HG02798 (cell line): ENCODE measurements at regions not wholly inside any gene's neighbourhood (a gene's known extent, or its start where the extent isn't known, plus 50 kb on each side); places are given as distances from the start of the nearest gene placed in this dataset.
A peak's percentile ranks its signal among the peaks of the same experiment; 100 is the strongest.
"Not testable (repeated sequence)": the region's sequence is repeated elsewhere in the genome, so short reads cannot be mapped to it uniquely, and the experiment has no call there.

ENCODE experiments used
- ATAC-seq: cut with Tn5 transposase; IDR thresholded peaks from one replicate; pipeline ENCODE4 v1.9.1; 2021; ENCODE audit warnings: mild to moderate bottlenecking; ENCODE audit not compliant: unreplicated experiment, poor library complexity

DNA sequence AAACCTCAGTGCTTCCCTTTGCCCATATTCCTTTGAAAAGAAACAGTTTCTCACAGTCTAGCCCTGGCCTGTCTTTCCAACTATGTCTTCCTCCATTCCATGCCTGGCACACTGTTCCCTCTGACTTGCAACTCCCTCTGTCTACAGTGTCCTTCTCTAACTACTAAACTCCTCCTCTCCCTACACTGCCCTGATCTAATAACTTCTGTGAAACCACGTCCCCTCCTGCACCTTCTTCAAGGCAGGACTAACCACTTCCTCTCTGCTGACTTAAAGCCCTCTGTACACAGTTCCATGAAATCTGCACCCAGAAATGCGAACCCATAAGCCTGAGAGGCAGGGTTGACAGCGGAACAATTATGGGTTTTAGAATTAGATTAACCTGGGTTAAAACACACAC lies 62.2 kb upstream of the ATP1B1 start:
- ATAC-seq: peak; percentile 85

DNA sequence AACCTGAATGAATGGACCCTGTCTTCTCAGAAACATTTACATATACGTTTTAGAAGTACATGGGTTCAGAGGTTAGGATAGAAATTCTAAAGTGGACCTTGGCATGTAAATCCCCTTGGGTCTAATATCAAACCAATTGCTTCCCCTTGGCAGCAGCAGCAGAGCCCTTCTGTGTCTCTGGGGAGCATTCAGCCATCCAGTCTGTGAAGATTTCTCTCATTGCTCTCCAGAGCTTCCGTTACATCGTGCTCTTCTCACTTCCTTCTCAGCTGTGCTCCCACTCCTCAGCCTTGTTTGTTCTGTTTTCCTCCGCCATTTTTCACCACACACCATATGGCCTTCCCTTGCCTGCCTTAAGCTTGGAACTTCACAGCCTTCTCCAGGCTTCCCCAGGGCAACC lies 61.5 kb upstream of the ATP1B1 start:
- ATAC-seq: peak; percentile 38

DNA sequence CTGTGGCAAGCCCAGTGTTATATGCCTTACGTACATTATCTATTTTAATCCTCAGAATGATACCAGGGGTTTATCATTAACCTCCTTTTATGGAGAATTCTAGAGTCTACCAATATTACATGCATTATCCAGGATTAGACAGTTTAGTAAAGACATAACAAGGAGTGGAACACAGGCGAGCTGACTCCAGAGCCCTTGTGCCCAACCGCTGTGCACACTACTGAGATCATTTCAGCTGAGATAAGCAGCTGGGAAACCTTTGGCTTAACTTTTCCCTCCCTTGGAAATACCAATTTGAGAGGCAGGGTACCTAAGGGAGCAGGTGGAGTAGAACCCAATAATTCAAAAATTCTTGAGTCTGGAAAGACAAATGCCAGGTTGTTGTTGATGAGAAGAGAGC lies 59.8 kb upstream of the ATP1B1 start:
- ATAC-seq: no peak

DNA sequence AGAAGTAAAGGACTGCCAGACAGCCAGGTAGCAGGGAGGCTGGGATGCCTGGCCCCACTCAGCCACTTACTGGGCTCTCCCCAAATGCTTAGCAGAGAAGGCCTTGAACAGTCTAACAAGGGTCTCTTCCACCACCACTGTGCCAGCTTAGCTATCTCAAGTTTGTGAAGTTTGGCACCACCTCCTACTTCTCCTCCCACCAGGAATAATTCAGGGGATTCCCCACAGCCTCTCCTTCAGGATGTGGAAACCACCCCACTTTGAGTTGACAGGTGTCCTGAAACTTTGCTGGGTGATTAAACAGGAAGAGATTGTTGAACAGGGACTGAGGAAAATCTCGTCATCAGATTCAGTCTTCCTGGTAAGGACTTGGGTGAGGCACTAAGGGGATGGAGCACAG lies 59.4 kb upstream of the ATP1B1 start:
- no peak for ATAC-seq

DNA sequence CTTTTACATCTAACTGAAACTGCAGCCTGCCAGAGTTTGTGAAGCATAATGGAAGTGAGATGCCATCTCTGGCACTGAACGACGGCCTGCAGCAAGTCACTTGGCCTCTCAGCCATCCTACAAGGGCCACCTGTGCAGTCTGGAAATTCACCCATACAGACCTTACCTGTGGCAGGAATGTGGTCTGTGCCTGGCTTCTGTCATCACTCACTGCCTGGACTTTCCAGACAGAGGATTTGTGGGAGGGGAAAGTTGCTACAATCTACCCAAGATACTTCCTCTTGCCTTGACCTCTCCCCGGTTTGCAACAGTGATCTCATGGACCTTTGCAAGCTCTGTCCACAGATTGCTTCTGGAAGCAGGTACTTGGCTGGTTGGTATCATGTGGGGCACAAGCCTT lies 58.4 kb upstream of the ATP1B1 start:
- no peak for ATAC-seq

DNA sequence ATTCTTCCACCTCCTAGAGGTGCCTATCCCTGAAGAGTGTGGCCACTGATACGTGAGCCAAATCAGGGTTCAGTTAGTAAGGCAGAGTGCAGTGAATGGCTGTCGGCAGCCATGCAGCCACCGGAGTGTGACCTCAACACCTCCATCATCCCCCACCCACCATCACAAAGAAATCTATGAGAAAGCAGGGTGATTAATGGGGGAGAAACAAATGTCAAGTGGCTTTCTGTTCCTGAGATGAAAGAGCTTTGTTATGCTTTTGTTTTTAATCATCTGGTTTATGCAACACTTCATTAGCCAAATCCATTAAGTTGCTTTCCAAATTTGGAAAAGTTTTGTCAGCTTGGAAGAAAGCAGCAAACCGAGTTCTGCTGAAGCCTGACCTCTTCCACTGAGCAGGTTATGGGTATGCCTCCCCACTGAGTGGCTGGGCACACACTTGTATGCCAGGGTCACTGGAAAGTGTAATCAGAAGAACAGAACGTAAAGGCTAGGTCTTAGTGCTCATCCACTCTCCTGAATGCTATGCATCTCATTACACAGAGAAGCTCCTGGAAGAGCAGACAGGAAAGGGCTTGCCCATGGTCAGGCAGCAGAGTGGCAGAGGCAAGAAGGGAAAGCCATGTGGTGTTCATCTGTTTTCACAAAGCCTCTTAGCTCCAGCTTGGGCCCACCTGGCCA lies 57.1 kb upstream of the ATP1B1 start:
- no peak for ATAC-seq

DNA sequence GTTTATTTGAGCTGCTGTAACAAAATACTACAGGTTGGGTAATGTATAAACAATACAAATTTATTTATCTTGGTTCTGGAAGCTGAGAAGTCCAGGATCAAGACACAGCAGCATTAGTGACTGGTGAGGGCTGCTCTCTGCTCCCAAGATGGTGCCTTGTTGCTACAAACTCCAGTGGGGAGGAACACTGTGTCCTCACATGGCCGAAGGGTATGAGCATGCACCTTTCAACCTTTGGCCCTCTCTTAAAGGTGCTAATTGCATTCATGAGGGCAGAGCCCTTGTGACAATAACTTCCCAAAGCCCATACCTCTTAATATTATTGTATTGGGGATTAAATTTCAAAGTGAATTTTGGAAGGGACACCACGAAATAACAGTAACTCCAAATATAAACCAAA lies 55.3 kb upstream of the ATP1B1 start:
- ATAC-seq: no peak

DNA sequence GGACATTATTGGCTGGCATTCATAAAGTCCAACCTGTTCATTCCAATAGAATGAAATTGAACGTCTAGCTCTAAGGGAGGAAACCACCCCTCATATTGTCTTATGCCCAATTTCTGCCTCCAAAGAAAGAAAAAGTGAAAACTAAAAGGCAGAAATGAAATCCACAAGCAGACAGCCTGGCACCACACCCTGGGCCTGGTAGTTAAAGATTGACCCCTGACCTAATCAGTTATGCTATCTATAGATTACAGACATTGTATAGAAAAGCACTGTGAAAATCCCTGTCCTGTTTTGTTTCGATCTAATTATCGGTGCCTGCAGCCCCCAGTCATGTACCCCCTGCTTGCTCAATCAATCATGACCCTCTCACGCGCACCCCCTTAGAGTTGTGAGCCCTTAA lies 54.3 kb upstream of the ATP1B1 start:
- not testable (repeated sequence) for ATAC-seq

DNA sequence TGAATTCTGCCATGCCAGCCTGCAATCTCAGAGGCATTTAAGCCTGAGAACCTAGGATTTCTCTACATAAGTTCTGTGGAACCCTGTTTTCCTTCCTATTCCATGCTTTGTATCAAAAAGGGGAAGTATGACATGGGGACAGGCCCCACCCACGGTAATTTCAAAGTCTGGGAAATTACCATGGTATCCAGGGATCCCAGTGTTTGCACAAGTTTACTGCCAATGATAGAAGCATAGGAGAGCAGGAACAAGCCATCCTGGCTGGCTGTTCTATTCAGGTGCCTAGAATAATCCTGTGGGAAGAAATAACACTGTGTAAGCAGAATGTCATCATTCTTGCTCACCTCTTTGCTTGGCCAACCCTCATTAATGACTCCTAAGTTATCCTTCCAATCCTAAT lies 53.8 kb upstream of the ATP1B1 start:
- ATAC-seq: no peak

DNA sequence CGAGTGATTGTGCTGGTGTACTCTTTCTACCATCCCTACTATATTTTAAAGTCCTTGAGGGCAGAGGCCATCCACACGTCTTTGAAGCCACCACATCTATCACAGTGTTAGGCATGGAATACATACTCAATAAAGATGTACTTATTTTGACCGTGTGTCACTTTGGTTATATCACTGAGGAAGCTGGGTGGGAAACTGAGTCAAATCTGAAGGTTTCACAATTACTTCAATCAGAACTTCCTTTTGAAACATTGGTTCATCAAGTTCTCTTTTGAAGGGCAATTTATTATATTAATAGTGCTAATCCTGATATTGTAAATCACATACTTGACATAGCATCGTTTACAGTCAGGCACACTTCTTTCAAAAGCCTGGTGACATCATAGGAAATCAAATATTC lies 53.3 kb upstream of the ATP1B1 start:
- no peak for ATAC-seq
